ENCODE measurements at regions not wholly inside any gene's neighbourhood (a gene's known extent, or its start where the extent isn't known, plus 50 kb on each side); places are given as distances from the start of the nearest gene placed in this dataset.

DNA sequence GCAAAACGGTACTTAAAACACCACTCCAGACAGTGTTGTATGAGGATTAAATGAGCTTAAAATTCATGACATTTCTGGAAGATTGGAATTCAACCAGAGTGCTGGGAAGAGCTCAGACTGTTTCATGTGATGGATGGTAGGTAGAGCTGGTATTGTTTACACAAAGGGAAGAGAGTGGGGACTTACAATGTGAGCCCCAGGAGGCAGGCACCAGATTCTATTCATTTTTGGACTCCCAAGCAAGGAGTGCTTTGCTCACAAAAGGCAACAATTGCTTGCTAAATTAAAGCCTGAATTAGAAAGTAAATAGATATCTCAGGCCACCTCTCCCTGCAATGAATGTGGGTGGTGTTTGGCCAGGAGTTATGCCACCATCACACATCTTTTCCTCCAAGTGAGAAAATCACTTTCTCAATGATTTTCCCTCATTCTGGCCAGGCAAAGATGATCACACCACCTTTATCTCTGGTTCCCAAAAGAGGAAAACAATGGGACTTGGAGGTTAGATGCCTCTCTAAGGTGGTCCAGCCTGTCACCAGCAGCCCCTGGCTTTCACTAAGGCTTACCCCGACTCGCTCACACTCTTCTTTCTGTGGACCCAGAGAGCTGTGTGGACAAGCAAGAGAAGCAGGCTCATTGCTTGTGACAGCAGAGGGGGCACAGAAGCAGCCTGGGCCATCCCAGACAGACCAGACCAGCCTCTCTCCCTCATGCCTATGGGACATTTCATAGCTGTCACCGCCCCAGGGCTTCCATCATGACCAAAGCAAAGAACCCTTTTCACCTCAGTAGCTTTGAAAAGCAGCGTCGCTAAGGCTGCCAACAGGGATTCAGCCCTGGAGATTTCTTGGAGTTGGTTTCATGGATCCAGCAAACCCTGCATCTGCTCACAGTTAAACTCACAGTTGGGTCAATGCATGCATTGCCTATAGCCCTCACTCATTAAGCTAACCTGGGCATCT is 63.5 kb upstream of the DRD2 start:
- TF ChIP-seq EZH2 (IDR thresholded peaks at IDR 0.05; ENCODE audit: insufficient read depth, low read length): no peak
- TF ChIP-seq, protein P1, sequence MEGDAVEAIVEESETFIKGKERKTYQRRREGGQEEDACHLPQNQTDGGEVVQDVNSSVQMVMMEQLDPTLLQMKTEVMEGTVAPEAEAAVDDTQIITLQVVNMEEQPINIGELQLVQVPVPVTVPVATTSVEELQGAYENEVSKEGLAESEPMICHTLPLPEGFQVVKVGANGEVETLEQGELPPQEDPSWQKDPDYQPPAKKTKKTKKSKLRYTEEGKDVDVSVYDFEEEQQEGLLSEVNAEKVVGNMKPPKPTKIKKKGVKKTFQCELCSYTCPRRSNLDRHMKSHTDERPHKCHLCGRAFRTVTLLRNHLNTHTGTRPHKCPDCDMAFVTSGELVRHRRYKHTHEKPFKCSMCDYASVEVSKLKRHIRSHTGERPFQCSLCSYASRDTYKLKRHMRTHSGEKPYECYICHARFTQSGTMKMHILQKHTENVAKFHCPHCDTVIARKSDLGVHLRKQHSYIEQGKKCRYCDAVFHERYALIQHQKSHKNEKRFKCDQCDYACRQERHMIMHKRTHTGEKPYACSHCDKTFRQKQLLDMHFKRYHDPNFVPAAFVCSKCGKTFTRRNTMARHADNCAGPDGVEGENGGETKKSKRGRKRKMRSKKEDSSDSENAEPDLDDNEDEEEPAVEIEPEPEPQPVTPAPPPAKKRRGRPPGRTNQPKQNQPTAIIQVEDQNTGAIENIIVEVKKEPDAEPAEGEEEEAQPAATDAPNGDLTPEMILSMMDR (IDR thresholded peaks at IDR 0.05; ENCODE audit: insufficient read depth, low read depth, low read length): no peak

All from astrocyte (in vitro differentiated cells and primary cell).